ENCODE measurements at regions not wholly inside any gene's neighbourhood (a gene's known extent, or its start where the extent isn't known, plus 50 kb on each side); places are given as distances from the start of the nearest gene placed in this dataset.

GRCh38 chrX:4831574-4831973 is 1118.1 kb upstream of the PRKX start:
- no peak overlapping the region for H3K4me2 ChIP-seq
- 2% methylated on average over 1 of the region's 1 CpG for WGBS (ENCODE audit: low lambda C conversion rate)
- H3K79me2 ChIP-seq (ENCODE audit: insufficient read depth), result no peaks in the 10 kb centered on the region
- H3K9me2 ChIP-seq, result no peaks in the 10 kb centered on the region
- H4K20me1 ChIP-seq (ENCODE audit: insufficient read depth), result no peaks in the 10 kb centered on the region
- TF ChIP-seq GABPA (IDR thresholded peaks at IDR 0.05; ENCODE audit: low read depth), result no peak
- TF ChIP-seq TAF1 (IDR thresholded peaks at IDR 0.05; ENCODE audit: borderline replicate concordance, low read depth, low read length), result no peak
- no peak for TF ChIP-seq RFX5 (IDR thresholded peaks at IDR 0.05; ENCODE audit: low read length)
- TF ChIP-seq FOXJ3 (CRISPR knock-in tag; IDR thresholded peaks at IDR 0.05), result no peak
- no peak for TF ChIP-seq POLR2AphosphoS5 (IDR thresholded peaks at IDR 0.05; ENCODE audit: low read depth, low read length)
- TF ChIP-seq CHD2 (IDR thresholded peaks at IDR 0.05; ENCODE audit: low read length, partially characterized antibody), result no peak
- TF ChIP-seq REST (IDR thresholded peaks at IDR 0.05; ENCODE audit: low read depth, low read length), result no peak
- TF ChIP-seq JUND (IDR thresholded peaks at IDR 0.05), result no peak
- TF ChIP-seq TEAD4 (IDR thresholded peaks at IDR 0.05; ENCODE audit: borderline replicate concordance, insufficient read depth), result no peak
- no peak for TF ChIP-seq TCF12 (IDR thresholded peaks at IDR 0.05)
- no peak overlapping the region for H3K9ac ChIP-seq
- H3K4me1 ChIP-seq (ENCODE audit: control insufficient read depth in 1 of 2, insufficient read depth in 2 of 2, low read depth in 1 of 2, low read length in 1 of 2), result no peaks in the 10 kb centered on the region
- CTCF ChIA-PET, result no interaction called here
- H3K4me3 ChIP-seq (ENCODE audit: low read depth in 2 of 2, low read length in 1 of 2), result no peak overlapping the region
- DNase-seq, result no peak
- H2AFZ ChIP-seq (ENCODE audit: low read depth), result no peak overlapping the region
- no peaks in the 10 kb centered on the region for H3F3A ChIP-seq (replicated peaks; ENCODE audit: insufficient read depth)
- no peaks in the 10 kb centered on the region for H3K36me3 ChIP-seq (replicated peaks in 1 of 2; ENCODE audit: control insufficient read depth in 1 of 2, insufficient read depth in 2 of 2, low read length in 1 of 2)
- POLR2A ChIA-PET, result no interaction called here
- H3K27me3 ChIP-seq (ENCODE audit: insufficient read depth), result no peaks in the 10 kb centered on the region
- no peak overlapping the region for H3K27ac ChIP-seq (ENCODE audit: low read depth in 2 of 2, low read length in 1 of 2)
- no peaks in the 10 kb centered on the region for H3K9me3 ChIP-seq

- Histone ChIP-seq H3F3A (replicated peaks; ENCODE audit: insufficient read depth) (no peaks in the 10 kb centered on the region), H3K27me3 (ENCODE audit: insufficient read depth) (no peaks in the 10 kb centered on the region), H3K4me2 (no peak overlapping the region), H3K9ac (no peak overlapping the region), H2AFZ (ENCODE audit: low read depth) (no peak overlapping the region), H3K27ac (ENCODE audit: low read depth in 2 of 2, low read length in 1 of 2) (no peak overlapping the region), H3K4me3 (ENCODE audit: low read depth in 2 of 2, low read length in 1 of 2) (no peak overlapping the region), H3K9me2 (no peaks in the 10 kb centered on the region), H4K20me1 (ENCODE audit: insufficient read depth) (no peaks in the 10 kb centered on the region), H3K9me3 (no peaks in the 10 kb centered on the region), H3K4me1 (ENCODE audit: control insufficient read depth in 1 of 2, insufficient read depth in 2 of 2, low read depth in 1 of 2, low read length in 1 of 2) (no peaks in the 10 kb centered on the region), H3K36me3 (replicated peaks in 1 of 2; ENCODE audit: control insufficient read depth in 1 of 2, insufficient read depth in 2 of 2, low read length in 1 of 2) (no peaks in the 10 kb centered on the region), H3K79me2 (ENCODE audit: insufficient read depth) (no peaks in the 10 kb centered on the region)
- TF ChIP-seq MEF2A (IDR thresholded peaks at IDR 0.05; ENCODE audit: borderline replicate concordance, low read depth) (no peak), TCF12 (IDR thresholded peaks at IDR 0.05) (no peak), NRF1 (IDR thresholded peaks at IDR 0.05; ENCODE audit: low read depth, low read length) (no peak), POLR2AphosphoS5 (IDR thresholded peaks at IDR 0.05; ENCODE audit: low read depth, low read length) (no peak), PBX3 (IDR thresholded peaks at IDR 0.05) (no peak), YY1 (IDR thresholded peaks at IDR 0.05; ENCODE audit: low read depth) (no peak), RAD21 (IDR thresholded peaks at IDR 0.05; ENCODE audit: low read length) (no peak)
- no peak for DNase-seq
- 9% methylated on average over 9 of the region's 9 CpGs for WGBS (ENCODE audit: low lambda C conversion rate)
- CTCF ChIA-PET, result no interaction called here
- POLR2A ChIA-PET, result no interaction called here
Observed at GRCh38 chrX:4830880-4831557, 1117.6 kb upstream of the PRKX start.

Data from SK-N-SH (cell line).